Hepatic stellate cell (primary cell): ENCODE measurements at regions not wholly inside any gene's neighbourhood (a gene's known extent, or its start where the extent isn't known, plus 50 kb on each side); places are given as distances from the start of the nearest gene placed in this dataset.
"Not testable (repeated sequence)": the region's sequence is repeated elsewhere in the genome, so short reads cannot be mapped to it uniquely, and the experiment has no call there.

Experiments
- DNase-seq: peaks from one replicate; pipeline ENCODE4 v3.0.0; 2011; ENCODE audit warnings: low spot score

DNA sequence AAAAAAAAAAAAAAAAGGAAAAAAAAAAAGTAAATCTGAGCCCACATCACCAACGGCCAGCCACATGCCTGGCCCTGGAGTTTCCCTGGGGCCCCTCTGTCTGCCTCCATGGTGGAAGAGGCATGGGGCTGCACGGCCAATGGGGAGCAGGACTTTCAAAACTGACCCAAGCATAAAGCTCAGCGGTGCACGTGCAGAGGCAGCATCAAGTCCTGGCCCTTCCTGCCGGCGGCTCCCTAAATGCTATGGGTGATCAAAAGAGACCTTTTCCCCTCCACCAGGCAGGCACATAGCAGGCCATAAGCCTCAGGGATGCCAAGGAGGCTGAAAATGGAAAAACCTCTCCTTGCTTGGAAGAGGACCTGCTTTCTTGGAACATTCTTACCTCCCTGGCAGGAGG is 94.3 kb downstream of the OAT start:
- no peak for DNase-seq

DNA sequence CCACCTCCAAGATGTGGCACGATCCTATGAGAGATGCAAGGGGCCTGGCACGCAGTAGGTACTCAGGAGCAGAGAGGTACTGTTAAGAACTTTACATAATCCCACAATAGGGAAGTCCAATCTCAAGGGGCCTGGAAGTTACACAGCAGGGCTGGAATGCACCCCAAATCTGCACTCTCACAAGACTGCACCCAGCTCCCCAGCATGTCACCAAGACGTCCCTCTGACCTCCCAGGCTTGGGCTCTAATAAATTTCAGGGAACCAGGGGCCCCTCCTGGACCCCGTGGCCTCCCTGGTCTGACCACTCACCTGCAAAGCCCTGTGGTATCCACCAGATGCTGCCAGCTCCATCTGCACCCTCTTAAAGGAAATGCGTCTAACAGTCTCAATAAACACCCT is 94.9 kb downstream of the OAT start:
- no peak for DNase-seq

GRCh38 chr10:124323111-124323725 is 95.5 kb downstream of the OAT start:
- DNase-seq, result no peak

DNA sequence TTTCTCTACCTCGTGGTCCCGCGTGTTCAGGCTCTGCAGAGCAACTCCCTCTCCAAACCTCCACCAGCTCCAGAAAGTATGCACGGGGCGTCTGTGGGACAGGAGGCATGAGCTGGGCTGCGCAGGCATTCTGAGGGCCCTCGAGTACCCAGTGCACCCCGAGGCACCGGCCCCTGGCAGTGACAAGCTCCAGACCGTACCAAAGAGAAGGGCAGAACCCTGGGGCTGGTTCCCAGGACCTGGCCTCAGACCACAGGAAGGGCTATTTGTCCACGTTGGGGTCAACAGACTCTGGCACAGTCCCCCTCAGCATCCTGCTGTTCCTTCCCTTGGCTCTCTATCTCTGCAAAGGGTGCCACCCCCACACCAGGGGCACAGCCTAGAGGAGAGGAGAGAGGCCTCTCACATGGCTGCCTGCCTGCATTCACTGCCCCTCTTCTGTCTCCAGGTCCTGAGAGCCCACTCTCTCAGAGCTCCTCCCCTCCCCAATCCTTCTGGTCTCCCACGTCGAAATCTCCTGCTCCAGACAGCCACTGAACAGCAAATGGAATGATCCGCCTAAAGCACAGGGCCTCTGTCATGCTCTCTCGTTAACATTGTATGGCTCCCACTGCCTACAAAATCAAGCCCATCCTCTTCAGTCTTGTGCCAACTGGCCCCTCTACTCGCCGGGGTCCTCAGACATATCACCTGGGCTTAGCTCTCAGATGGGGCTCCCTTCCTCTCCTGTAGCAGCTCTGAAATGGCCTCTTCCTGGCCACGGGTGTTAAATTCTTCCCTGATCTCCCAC is 96.3 kb downstream of the OAT start:
- DNase-seq, result no peak

GRCh38 chr10:124321433-124322089 is 97.2 kb downstream of the OAT start:
- no peak for DNase-seq

DNA sequence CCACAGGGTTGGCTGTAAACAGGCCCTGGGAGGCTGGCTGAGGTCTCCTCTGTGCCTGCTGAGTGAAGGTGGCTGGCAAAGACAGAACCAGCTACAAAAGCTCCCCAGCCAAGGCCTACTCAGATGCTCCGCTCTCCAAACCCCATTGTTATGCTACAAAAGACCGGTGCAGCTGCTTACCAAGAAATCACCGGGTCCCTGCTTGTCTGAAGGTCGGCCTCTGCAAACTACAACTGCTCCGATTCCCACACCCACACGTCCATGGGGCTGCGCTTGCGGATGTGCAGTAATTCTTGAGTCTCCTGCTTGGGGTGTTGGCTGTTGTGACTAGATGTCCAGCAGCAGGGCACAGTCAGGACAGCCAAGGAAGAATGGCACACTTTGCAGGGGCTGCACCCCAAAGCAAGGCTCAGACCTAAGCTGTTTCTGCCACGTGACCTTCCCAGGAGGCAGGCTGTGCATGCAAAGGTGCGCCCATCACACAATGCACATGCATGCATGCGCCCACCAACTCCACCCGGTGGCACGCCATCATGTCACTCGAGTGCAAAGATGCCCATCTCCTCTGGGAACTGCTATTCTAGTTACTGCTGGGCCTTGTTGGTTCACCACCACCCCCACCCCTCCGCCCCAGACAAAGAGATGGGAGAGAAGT is 97.8 kb downstream of the OAT start:
- no peak for DNase-seq

DNA sequence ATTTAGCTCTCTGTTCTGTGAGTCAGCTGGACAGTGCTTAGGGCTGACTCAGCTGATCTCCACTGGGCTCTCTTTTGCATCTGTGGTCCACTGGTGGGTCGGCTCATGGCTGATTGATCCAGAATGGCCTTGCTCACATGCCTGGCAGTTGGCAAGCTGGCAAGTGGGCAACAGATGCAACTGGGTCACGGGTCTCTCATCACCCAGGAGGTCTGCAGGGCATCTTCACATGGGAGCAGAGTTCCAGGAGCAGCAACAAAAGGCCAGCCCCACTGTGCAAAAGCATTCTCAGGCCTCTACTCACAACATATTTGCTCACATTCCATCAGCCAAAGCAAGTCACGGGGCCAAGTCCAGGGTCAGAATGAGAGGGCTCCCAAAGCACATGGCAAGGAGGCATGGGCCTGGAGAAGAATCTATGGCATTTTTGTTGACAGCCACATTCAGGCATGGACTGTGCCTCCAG is 98.8 kb downstream of the OAT start:
- no peak for DNase-seq

DNA sequence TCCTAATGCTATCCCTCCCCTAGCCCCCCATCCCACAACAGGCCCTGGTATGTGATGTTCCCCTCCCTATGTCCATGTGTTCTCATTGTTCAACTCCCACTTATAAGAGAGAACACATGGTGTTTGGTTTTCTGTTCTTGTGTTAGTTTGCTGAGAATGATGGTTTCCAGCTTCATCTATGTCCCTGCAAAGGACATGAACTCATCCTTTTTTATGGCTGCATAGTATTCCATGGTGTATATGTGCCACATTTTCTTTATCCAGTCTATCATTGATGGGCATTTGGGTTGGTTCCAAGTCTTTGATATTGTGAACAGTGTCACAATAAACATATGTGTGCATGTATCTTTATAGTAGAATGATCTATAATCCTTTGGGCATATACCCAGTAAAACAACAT is 99.2 kb downstream of the OAT start:
- DNase-seq, result not testable (repeated sequence)

DNA sequence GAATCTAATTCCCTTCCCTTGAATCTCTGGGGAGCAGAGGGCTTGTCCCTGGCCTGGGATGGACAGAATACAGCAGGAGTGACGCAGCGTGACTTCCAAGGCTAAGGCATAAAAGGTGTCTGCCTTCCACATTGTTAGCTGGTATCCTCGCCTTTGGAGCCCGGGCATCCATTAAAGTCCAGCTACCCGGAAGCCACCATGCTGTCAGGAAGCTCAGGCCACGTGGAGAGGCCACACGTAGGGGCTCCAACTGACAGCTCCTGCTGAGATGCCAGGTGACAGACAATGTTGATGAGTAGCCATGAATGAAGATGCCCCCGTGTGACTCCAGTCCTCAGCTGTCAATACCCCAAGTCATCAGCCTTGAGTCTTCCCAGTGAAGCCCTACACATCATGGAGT is 99.9 kb downstream of the OAT start:
- no peak for DNase-seq

DNA sequence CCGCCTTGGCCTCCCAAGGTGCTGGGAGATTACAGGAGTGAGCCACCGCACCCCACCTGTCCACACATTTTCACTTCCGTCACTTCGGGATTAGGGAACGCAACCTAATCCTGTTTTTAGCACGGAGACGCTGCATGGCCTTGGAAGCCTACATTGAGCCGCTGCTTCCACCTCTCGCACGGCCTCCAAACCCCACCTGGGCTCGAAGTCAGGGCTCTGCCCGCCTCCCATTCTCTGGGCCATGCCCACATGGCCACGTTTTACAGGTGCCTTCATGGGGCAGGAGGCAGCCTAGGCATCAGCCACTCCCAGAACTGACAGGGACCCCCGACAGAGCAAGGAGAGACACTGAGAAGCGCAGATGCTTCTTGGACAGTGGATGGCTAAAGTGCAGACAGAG is 100.6 kb downstream of the OAT start:
- no peak for DNase-seq

GRCh38 chr10:124316326-124316725 is 102.4 kb downstream of the OAT start:
- DNase-seq, result no peak

DNA sequence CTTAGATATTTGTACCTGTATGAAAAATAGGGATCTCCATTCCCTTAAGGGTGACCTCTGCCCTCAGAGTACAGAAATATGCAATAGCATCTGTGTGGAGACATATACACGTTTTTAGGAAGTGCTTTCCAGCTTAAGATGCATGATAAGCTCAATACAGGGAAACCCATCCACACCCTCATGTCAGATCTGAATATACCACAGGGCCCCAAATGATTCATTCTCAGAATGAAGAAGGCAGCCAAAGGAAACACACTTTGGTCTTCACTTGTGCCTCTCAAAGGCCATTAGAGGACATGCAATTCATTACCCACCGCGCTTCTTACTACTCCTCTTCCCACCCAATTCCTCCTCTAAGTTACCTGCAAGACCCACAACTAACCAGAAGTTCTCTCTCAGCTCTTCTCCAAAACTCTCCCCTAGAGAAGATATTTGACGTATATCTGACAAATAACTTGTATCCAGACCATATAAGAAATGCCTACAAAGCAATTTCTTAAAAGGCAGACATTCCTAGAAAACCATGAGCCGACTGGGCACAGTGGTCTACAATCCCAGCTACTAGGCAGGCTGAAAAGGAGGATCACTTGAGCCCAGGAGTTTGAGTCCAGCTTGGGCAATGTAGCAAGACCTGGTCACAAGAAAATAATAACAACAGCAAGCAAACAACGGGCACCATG is 103.0 kb downstream of the OAT start:
- no peak for DNase-seq

- no peak for DNase-seq
These were observed 105.3 kb downstream of the OAT start for GRCh38 chr10:124313374-124313773.

DNA sequence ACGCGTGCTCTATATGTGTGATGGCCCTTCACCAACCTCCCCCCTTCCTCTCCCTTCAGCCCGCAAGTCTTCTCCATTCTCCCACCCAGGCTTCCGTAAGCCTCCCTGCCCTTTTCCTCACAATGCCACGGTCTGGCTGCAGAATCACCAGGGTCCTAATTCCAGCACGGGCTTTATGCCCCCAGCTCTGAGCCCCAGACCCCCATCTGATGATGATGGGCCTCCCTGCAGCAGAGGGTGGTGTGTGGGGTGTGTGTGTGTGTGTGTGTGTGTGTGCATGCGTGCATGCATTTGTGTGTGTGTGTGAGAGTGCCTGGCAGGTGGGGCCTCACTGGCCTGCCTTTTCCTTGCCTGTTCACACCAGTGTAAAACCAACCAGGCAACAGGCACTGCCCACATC is 109.9 kb downstream of the OAT start:
- no peak for DNase-seq

GRCh38 chr10:124308056-124308645 is 110.6 kb downstream of the OAT start:
- DNase-seq, result no peak

DNA sequence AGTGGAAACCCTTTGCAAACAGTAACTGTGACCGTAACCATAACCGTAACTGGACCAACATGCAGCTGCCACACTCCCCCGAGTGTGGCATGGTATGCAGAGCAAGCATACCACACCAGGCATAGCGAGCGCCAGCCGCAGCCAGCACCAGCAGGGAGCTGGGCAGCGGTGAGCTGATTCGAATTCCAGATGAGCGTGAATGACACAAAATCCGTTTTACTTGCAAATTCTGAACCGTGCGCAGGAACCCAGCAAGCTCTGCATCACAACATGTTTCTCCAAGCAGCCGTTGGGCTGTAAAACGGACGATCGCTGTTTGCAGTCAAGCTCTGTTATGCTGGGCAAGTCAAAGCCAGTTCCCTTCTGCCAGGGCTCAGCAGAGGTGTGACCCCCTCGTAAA is 111.1 kb downstream of the OAT start:
- no peak for DNase-seq

DNA sequence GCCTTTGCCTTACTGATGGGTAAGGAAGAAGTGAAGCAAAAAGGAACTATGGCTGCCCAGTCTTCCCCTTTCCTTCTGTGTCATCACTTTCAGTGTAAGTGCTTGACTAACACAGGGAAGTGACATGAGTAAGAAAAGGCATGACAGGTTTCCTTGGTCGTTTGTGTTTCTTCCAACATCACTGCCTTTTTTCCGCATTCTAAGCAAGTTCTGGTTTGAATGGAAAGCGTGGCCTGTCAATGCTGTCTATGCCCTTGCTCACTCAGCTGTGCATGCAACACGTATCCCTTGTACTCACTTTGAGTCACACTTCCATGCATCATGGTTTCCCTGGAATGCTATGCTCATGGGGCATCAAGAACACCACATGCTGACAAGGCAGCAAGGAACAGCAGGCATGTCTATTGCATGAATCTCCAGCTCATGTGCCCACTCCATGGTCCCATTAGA is 111.8 kb downstream of the OAT start:
- no peak for DNase-seq

DNA sequence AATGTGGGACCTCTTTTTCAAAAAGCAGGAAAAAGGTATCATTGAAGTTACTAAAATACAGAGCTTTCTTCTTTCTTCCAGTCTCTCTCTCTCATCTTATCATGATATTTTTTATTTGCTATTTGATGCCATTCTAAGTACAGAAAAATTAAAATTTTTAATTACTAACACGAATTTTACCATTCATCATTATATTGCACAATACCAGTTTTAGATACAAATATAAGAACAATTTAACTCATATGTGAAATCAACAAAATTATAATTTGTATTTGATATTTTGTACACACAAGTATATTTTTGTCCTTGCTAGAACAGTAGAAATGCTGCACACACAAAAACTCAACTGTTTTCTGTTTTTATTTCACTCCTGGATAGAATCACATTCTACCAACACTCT is 112.2 kb downstream of the OAT start:
- no peak for DNase-seq

- DNase-seq, result no peak
These were observed 112.7 kb downstream of the OAT start for GRCh38 chr10:124305984-124306383.

- DNase-seq, result no peak
These were observed 113.6 kb downstream of the OAT start for GRCh38 chr10:124305131-124305530.

DNA sequence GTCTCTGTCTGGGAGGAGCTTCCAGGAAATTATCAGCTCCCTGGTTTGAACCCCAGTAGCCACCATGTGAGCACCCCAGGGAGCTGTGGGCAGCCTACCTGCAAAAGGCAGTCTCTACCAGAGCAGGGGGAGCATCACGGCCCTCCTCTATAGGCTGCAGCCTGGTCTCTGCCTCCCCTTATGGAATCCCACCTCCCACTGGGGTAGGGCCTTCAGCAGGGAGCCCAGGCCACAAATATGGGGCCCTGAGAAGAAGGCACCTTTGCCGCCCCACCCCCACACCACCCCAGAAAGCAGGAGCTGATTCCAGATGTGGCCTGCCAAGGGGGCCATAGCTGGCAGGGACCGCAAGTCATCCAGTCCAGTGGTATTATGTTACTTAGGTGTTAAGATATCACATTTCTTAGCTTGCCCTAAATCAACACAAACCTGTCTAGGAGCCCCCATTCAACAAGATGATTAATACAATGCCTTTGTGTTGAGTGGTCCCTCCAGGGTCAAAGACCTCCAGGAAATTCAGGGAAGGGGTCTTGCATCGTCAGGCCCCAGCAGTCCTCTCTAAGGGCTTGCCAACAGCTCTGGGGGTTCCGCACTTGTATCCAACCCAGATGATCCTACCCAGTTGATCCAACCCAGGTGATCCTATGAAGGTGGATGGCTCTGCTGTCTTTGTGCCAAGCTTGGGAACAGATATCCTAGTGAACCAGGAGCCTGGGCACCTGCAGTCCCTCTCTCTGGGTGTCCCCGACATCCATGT is 114.9 kb downstream of the OAT start:
- DNase-seq, result no peak
